KMS-11 (cell line): ENCODE measurements at regions not wholly inside any gene's neighbourhood (a gene's known extent, or its start where the extent isn't known, plus 50 kb on each side); places are given as distances from the start of the nearest gene placed in this dataset.

ENCODE experiments used
- H2AFZ ChIP-seq: fragments of 200-600 bp; sonication (generic); 2 replicates; pipeline ENCODE4 v1.6.1; 2016; ENCODE audit warnings: antibody characterized with exemption, mixed run types, low read depth
- H3K27ac ChIP-seq: fragments of 200-600 bp; sonication (generic); 2 replicates; pipeline ENCODE4 v1.6.1; 2016; ENCODE audit warnings: mild to moderate bottlenecking, mixed run types
- H3K27me3 ChIP-seq: fragments of 200-600 bp; sonication (generic); 2 replicates; pipeline ENCODE4 v1.6.1; 2017; ENCODE audit warnings: mild to moderate bottlenecking, low read depth, mixed run types, moderate library complexity; ENCODE audit not compliant: insufficient read depth
- H3K36me3 ChIP-seq: fragments of 200-600 bp; sonication (generic); 2 replicates; pipeline ENCODE4 v1.6.1; 2017; ENCODE audit warnings: mild to moderate bottlenecking, mixed run types; ENCODE audit not compliant: insufficient read depth
- H3K4me1 ChIP-seq: fragments of 200-600 bp; sonication (generic); 2 replicates; pipeline ENCODE4 v1.6.1; 2016; ENCODE audit warnings: mild to moderate bottlenecking, low read depth, mixed run types; ENCODE audit not compliant: poor library complexity, severe bottlenecking
- H3K4me2 ChIP-seq: fragments of 200-600 bp; sonication (generic); 2 replicates; pipeline ENCODE4 v1.7.0; 2016; ENCODE audit warnings: mild to moderate bottlenecking, mixed run types
- H3K4me3 ChIP-seq: fragments of 200-600 bp; sonication (generic); IDR thresholded peaks from 2 replicates; pipeline ENCODE4 v1.6.1; 2017; ENCODE audit warnings: low read depth, low read length, mixed read lengths; ENCODE audit not compliant: insufficient read depth
- H3K79me2 ChIP-seq: fragments of 200-600 bp; sonication (generic); 2 replicates; pipeline ENCODE4 v1.6.1; 2016; ENCODE audit warnings: low read depth, mixed run types; ENCODE audit not compliant: insufficient read depth
- H3K9ac ChIP-seq: fragments of 200-600 bp; sonication (generic); 2 replicates; pipeline ENCODE4 v1.6.1; 2016; ENCODE audit warnings: mild to moderate bottlenecking, mixed run types
- H4K20me1 ChIP-seq: fragments of 200-600 bp; sonication (generic); 2 replicates; pipeline ENCODE4 v1.6.1; 2016; ENCODE audit warnings: mild to moderate bottlenecking, mixed run types; ENCODE audit not compliant: insufficient read depth
- CTCF ChIP-seq: fragments of 200-600 bp; sonication (generic); conservative IDR thresholded peaks from 2 replicates; pipeline ENCODE4 v1.6.1; 2017; ENCODE audit warnings: low read depth, mild to moderate bottlenecking, antibody characterized with exemption, low read length, moderate library complexity, mixed read lengths

GRCh38 chr6:30396833-30397479 lies 52.0 kb downstream of the RPP21 start:
- H3K27ac ChIP-seq: no peak overlapping the region
- TF ChIP-seq CTCF: peak; percentile 87
- H3K27me3 ChIP-seq: no peaks in the 10 kb centered on the region
- H3K79me2 ChIP-seq: no peaks in the 10 kb centered on the region
- no peaks in the 10 kb centered on the region for H3K36me3 ChIP-seq
- no peak overlapping the region for H3K9ac ChIP-seq
- no peaks in the 10 kb centered on the region for H4K20me1 ChIP-seq
- peak overlapping the region; percentile 36; the same call in 1 of the 2 replicates for H2AFZ ChIP-seq
- no peaks in the 10 kb centered on the region for H3K4me1 ChIP-seq
- H3K4me3 ChIP-seq: no peak overlapping the region
- peak overlapping the region; percentile 11; the same call in 1 of the 2 replicates for H3K4me2 ChIP-seq

GRCh38 chr6:30397697-30398096 lies 52.7 kb downstream of the RPP21 start:
- Histone ChIP-seq H3K4me2 (no peak overlapping the region), H2AFZ (no peak overlapping the region), H3K9ac (no peak overlapping the region), H3K36me3 (no peaks in the 10 kb centered on the region), H3K27ac (no peak overlapping the region), H4K20me1 (no peaks in the 10 kb centered on the region), H3K79me2 (no peaks in the 10 kb centered on the region), H3K4me3 (no peak overlapping the region), H3K27me3 (no peaks in the 10 kb centered on the region), H3K4me1 (no peaks in the 10 kb centered on the region)
- no peak for TF ChIP-seq CTCF

GRCh38 chr6:30399390-30400058 lies 54.6 kb downstream of the RPP21 start:
- no peak overlapping the region for H3K27ac ChIP-seq
- H3K79me2 ChIP-seq: no peaks in the 10 kb centered on the region
- H3K9ac ChIP-seq: no peak overlapping the region
- H3K36me3 ChIP-seq: no peaks in the 10 kb centered on the region
- no peak for TF ChIP-seq CTCF
- no peak overlapping the region for H3K4me2 ChIP-seq
- H3K4me3 ChIP-seq: no peak overlapping the region
- H2AFZ ChIP-seq: no peak overlapping the region
- H3K27me3 ChIP-seq: no peaks in the 10 kb centered on the region
- no peaks in the 10 kb centered on the region for H3K4me1 ChIP-seq
- no peaks in the 10 kb centered on the region for H4K20me1 ChIP-seq

- H2AFZ ChIP-seq: no peak overlapping the region
- H3K36me3 ChIP-seq: no peaks in the 10 kb centered on the region
- no peak for TF ChIP-seq CTCF
- H3K27me3 ChIP-seq: no peaks in the 10 kb centered on the region
- no peak overlapping the region for H3K4me3 ChIP-seq
- no peak overlapping the region for H3K9ac ChIP-seq
- no peaks in the 10 kb centered on the region for H3K79me2 ChIP-seq
- no peak overlapping the region for H3K27ac ChIP-seq
- no peaks in the 10 kb centered on the region for H3K4me1 ChIP-seq
- H4K20me1 ChIP-seq: no peaks in the 10 kb centered on the region
- no peak overlapping the region for H3K4me2 ChIP-seq
Observed at GRCh38 chr6:30405934-30406333, 61.0 kb downstream of the RPP21 start.
